Bronchial epithelial cell (primary cell): ENCODE measurements at regions not wholly inside any gene's neighbourhood (a gene's known extent, or its start where the extent isn't known, plus 50 kb on each side); places are given as distances from the start of the nearest gene placed in this dataset.
A peak's percentile ranks its signal among the peaks of the same experiment; 100 is the strongest.

Experiments
- DNase-seq: peaks from one replicate; pipeline ENCODE4 v3.0.0-alpha.2; 2010; ENCODE audit warnings: low read depth
- FAIRE-seq: peaks from 2 replicates; lab custom pipeline; 2011; peaks lifted over from hg19 to GRCh38; lab: Jason Lieb, UNC
- H3K27me3 ChIP-seq: 2 replicates; pipeline ENCODE4 v1.5.1; 2011; ENCODE audit warnings: low read length; ENCODE audit not compliant: control insufficient read depth, insufficient read depth
- H3K36me3 ChIP-seq: 2 replicates; pipeline ENCODE4 v1.5.1; 2011; ENCODE audit warnings: low read length; ENCODE audit not compliant: control insufficient read depth, insufficient read depth
- H3K4me3 ChIP-seq: 2 replicates; pipeline ENCODE4 v1.5.1; 2011; ENCODE audit warnings: mild to moderate bottlenecking, low read depth, low read length, control low read depth
- CTCF ChIP-seq: IDR thresholded peaks from 2 replicates; pipeline ENCODE4 v1.5.1; 2011; ENCODE audit warnings: mild to moderate bottlenecking, moderate library complexity, low read length, control low read depth, inconsistent platforms; ENCODE audit not compliant: insufficient read depth, severe bottlenecking

GRCh38 chr21:41683815-41684214, 83.0 kb downstream of the RIPK4 start:
- H3K27me3 ChIP-seq, result no peaks in the 10 kb centered on the region
- FAIRE-seq (peak; percentile 66), DNase-seq (no peak)
- no peak overlapping the region for H3K4me3 ChIP-seq
- H3K36me3 ChIP-seq, result no peaks in the 10 kb centered on the region
- TF ChIP-seq CTCF, result no peak

- FAIRE-seq, result peak; percentile 55
- Histone ChIP-seq H3K4me3 (no peak overlapping the region), H3K27me3 (no peaks in the 10 kb centered on the region), H3K36me3 (no peaks in the 10 kb centered on the region)
- TF ChIP-seq CTCF, result no peak
- DNase-seq, result no peak
Measured at GRCh38 chr21:41682719-41683179, 84.1 kb downstream of the RIPK4 start.

GRCh38 chr21:41681939-41682718, 84.7 kb downstream of the RIPK4 start:
- Histone ChIP-seq H3K36me3 (no peaks in the 10 kb centered on the region), H3K27me3 (no peaks in the 10 kb centered on the region), H3K4me3 (no peak overlapping the region)
- peak; percentile 55 for DNase-seq
- no peak for FAIRE-seq
- no peak for TF ChIP-seq CTCF

- H3K4me3 ChIP-seq, result peak overlapping the region; percentile 28
- H3K27me3 ChIP-seq, result no peaks in the 10 kb centered on the region
- FAIRE-seq, result no peak
- no peak for TF ChIP-seq CTCF
- H3K36me3 ChIP-seq, result no peaks in the 10 kb centered on the region
- peak; percentile 65 for DNase-seq
Measured at GRCh38 chr21:41681348-41681801, 85.5 kb downstream of the RIPK4 start.

- Histone ChIP-seq H3K27me3 (no peaks in the 10 kb centered on the region), H3K4me3 (peak overlapping the region; percentile 28), H3K36me3 (no peaks in the 10 kb centered on the region)
- peak; percentile 52 for FAIRE-seq
- no peak for TF ChIP-seq CTCF
- DNase-seq, result no peak
Measured at GRCh38 chr21:41680444-41681347, 86.2 kb downstream of the RIPK4 start.
